Activated naive CD4-positive, alpha-beta T cell treated with anti-CD3 and anti-CD28 coated beads, Interleukin-2, amount 50 U/mL, for 16 hours (primary cell): ENCODE measurements at regions not wholly inside any gene's neighbourhood (a gene's known extent, or its start where the extent isn't known, plus 50 kb on each side); places are given as distances from the start of the nearest gene placed in this dataset.
A peak's percentile ranks its signal among the peaks of the same experiment; 100 is the strongest.

Experiments used
- DNase-seq: peaks from one replicate; pipeline ENCODE4 v3.0.0-alpha.2; 2020

GRCh38 chr11:134562196-134562595 is 150.2 kb upstream of the B3GAT1 start:
- DNase-seq, result no peak

- no peak for DNase-seq
Observed at GRCh38 chr11:134561331-134561720, 149.3 kb upstream of the B3GAT1 start.

- no peak for DNase-seq
Observed at GRCh38 chr11:134560566-134561330, 148.7 kb upstream of the B3GAT1 start.

- DNase-seq, result no peak
Observed at GRCh38 chr11:134560066-134560465, 148.0 kb upstream of the B3GAT1 start.

GRCh38 chr11:134559602-134559962 is 147.5 kb upstream of the B3GAT1 start:
- no peak for DNase-seq

- no peak for DNase-seq
Observed at GRCh38 chr11:134558916-134559601, 147.0 kb upstream of the B3GAT1 start.

- no peak for DNase-seq
Observed at GRCh38 chr11:134558258-134558835, 146.3 kb upstream of the B3GAT1 start.

- no peak for DNase-seq
Observed at GRCh38 chr11:134557571-134558257, 145.7 kb upstream of the B3GAT1 start.

- no peak for DNase-seq
Observed at GRCh38 chr11:134556186-134556585, 144.1 kb upstream of the B3GAT1 start.

GRCh38 chr11:134555510-134555909 is 143.5 kb upstream of the B3GAT1 start:
- DNase-seq, result no peak

- no peak for DNase-seq
Observed at GRCh38 chr11:134554861-134555260, 142.8 kb upstream of the B3GAT1 start.

- no peak for DNase-seq
Observed at GRCh38 chr11:134554106-134554505, 142.1 kb upstream of the B3GAT1 start.

GRCh38 chr11:134552749-134553148 is 140.7 kb upstream of the B3GAT1 start:
- DNase-seq, result no peak

- DNase-seq, result no peak
Observed at GRCh38 chr11:134545521-134545920, 133.5 kb upstream of the B3GAT1 start.

GRCh38 chr11:134544095-134544815 is 132.2 kb upstream of the B3GAT1 start:
- no peak for DNase-seq

GRCh38 chr11:134543645-134544044 is 131.6 kb upstream of the B3GAT1 start:
- DNase-seq, result no peak

- DNase-seq, result no peak
Observed at GRCh38 chr11:134543241-134543640, 131.2 kb upstream of the B3GAT1 start.

GRCh38 chr11:134542401-134543165 is 130.5 kb upstream of the B3GAT1 start:
- no peak for DNase-seq

- DNase-seq, result no peak
Observed at GRCh38 chr11:134541951-134542350, 129.9 kb upstream of the B3GAT1 start.

- DNase-seq, result no peak
Observed at GRCh38 chr11:134541355-134541754, 129.3 kb upstream of the B3GAT1 start.

GRCh38 chr11:134539285-134539684 is 127.2 kb upstream of the B3GAT1 start:
- DNase-seq, result no peak

- DNase-seq, result peak; percentile 6
Observed at GRCh38 chr11:134538742-134539141, 126.7 kb upstream of the B3GAT1 start.
